Small intestine (tissue), 7 donors: ENCODE measurements at regions not wholly inside any gene's neighbourhood (a gene's known extent, or its start where the extent isn't known, plus 50 kb on each side); places are given as distances from the start of the nearest gene placed in this dataset.

Experiments used
- DNase-seq, 2 donors: peaks; one replicate each; pipeline versions ENCODE4 v3.0.0 to v3.0.0-alpha.2; 2013
- FAIRE-seq: peaks from 2 replicates; lab custom pipeline; 2012; peaks lifted over from hg19 to GRCh38; lab: Jason Lieb, UNC
- H3K27ac ChIP-seq, 3 donors: one replicate each; pipeline ENCODE4 v1.5.1; 2013; ENCODE audit warnings: low read length in 2 of 3, mild to moderate bottlenecking in 2 of 3, control low read depth in 1 of 3, inconsistent platforms in 1 of 3, low read depth in 1 of 3, moderate library complexity in 1 of 3
- H3K27me3 ChIP-seq, 3 donors: one replicate each; pipeline ENCODE4 v1.6.1; 2013; ENCODE audit warnings: low read length in 3 of 3, inconsistent platforms in 1 of 3; ENCODE audit not compliant: control insufficient read depth in 3 of 3, insufficient read depth in 3 of 3
- H3K36me3 ChIP-seq, 3 donors: one replicate each; pipeline ENCODE4 v1.6.1; 2013; ENCODE audit warnings: low read length in 3 of 3, inconsistent platforms in 1 of 3, low read depth in 1 of 3, mild to moderate bottlenecking in 1 of 3, moderate library complexity in 1 of 3; ENCODE audit not compliant: control insufficient read depth in 3 of 3, insufficient read depth in 2 of 3
- H3K4me1 ChIP-seq, 3 donors: one replicate each; pipeline ENCODE4 v1.6.1; 2013; ENCODE audit warnings: low read length in 2 of 3, inconsistent platforms in 1 of 3, low read depth in 1 of 3, mild to moderate bottlenecking in 1 of 3, moderate library complexity in 1 of 3; ENCODE audit not compliant: control insufficient read depth in 3 of 3, insufficient read depth in 2 of 3
- H3K4me3 ChIP-seq, 3 donors: one replicate each; pipeline ENCODE4 v1.5.1; 2013; ENCODE audit warnings: low read length in 3 of 3, control low read depth in 1 of 3, inconsistent platforms in 1 of 3, low read depth in 1 of 3, mild to moderate bottlenecking in 1 of 3, moderate library complexity in 1 of 3
- H3K9me3 ChIP-seq, 2 donors: one replicate each; pipeline ENCODE4 v1.6.1; 2013; ENCODE audit warnings: low read depth in 1 of 2, low read length in 1 of 2; ENCODE audit not compliant: control insufficient read depth in 2 of 2, insufficient read depth in 1 of 2
- WGBS, 3 donors: extraction: QIAGEN DNeasy Blood & Tissue Kit; methylation state at CpG; one replicate each; pipeline ENCODE4 v1.1.7; 2013; 5-methylcytosine and 5-hydroxymethylcytosine counted together
- donor health status: healthy with polysubstance abuse.
- donor health status: control.
- donor health status: control.
- donor health status: Bipolar disorder and iron deficiency.
- donor health status: healthy.

DNA sequence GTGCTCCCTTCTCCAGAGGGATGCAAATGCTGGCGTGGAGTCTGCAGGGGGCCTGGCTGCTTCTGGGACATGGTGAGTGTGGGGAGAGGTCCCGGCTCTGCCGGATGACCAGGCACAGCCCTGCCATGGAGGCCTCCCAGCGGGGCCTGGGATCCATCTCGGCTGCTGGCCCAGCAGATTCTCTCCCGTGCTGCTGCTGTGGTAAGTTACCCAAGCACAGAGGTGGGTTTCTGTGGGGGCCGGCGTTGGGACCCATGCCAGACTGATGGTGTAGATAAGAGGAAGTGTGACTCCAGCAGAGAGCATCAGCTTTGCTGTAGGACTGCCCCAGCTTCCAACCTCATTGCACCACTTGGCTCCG is 147.5 kb upstream of the B3GAT1 start:
- no peaks in the 10 kb centered on the region for H3K36me3 ChIP-seq
- no peak overlapping the region for H3K4me3 ChIP-seq
- DNase-seq (no peak), FAIRE-seq (no peak)
- H3K27ac ChIP-seq, result no peak overlapping the region
- H3K4me1 ChIP-seq, result no peaks in the 10 kb centered on the region
- H3K9me3 ChIP-seq, result no peaks in the 10 kb centered on the region
- 59 to 72% (median 63%) methylated on average over 9 of the region's 9 CpGs for WGBS, 3 donors
- peaks cover 0 to 3% (median 0%) of the 10 kb centered on the region in 3 donors for H3K27me3 ChIP-seq

- DNase-seq, result no peak
- WGBS, 3 donors, result 53 to 76% (median 62%) methylated on average over 16 of the region's 16 CpGs
- Histone ChIP-seq H3K4me1 (no peaks in the 10 kb centered on the region), H3K27me3 (peaks cover 0 to 3% (median 0%) of the 10 kb centered on the region in 3 donors), H3K36me3 (no peaks in the 10 kb centered on the region), H3K9me3 (no peaks in the 10 kb centered on the region), H3K27ac (no peak overlapping the region), H3K4me3 (no peak overlapping the region)
- no peak for FAIRE-seq
These were observed 147.0 kb upstream of the B3GAT1 start for GRCh38 chr11:134558916-134559601.

GRCh38 chr11:134558258-134558835 is 146.3 kb upstream of the B3GAT1 start:
- no peak for FAIRE-seq
- DNase-seq, result no peak
- 85 to 90% (median 85%) methylated on average over 4 of the region's 4 CpGs for WGBS, 3 donors

DNA sequence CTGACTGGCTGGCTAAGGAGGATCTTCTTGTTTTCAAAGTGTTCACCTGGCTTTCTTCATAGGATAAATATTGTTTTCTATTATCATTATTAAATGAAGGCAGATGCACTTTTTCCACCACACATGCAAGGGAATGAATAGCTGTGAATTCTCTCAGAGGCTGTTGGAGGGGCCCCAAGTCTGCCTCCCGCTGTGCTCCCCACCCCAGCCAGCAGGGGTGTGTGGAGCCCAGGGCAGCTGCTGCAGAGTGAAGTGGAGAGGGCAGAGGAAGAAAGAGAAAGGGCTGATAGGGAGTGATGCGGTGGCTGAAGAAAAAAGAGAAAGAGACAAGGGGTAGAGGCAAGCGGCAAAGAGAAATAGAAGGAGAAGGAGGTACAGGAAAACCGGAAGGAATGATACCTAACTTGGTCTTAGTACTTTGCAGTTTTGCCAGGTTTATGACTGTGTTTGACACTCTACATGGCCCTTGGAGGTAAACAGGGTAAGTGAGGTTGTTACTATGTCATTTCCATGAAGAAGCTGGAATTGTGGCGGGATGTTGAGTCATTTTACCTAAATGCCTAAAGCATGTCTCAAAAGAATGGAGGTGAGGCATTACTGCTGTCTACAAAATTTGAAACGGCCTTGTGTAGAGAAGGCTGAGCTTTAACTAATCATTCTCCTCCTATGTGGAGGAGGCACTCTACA is 145.7 kb upstream of the B3GAT1 start:
- Histone ChIP-seq H3K27me3 (peaks cover 0 to 3% (median 0%) of the 10 kb centered on the region in 3 donors), H3K9me3 (no peaks in the 10 kb centered on the region), H3K36me3 (no peaks in the 10 kb centered on the region), H3K4me1 (no peaks in the 10 kb centered on the region), H3K27ac (no peak overlapping the region), H3K4me3 (no peak overlapping the region)
- FAIRE-seq (no peak), DNase-seq (no peak)
- 77 to 80% (median 77%) methylated on average over 6 of the region's 6 CpGs for WGBS, 3 donors

More at GRCh38 chr11:134558258-134558835, 146.3 kb upstream of the B3GAT1 start:
- no peak overlapping the region for H3K27ac ChIP-seq
- peaks cover 0 to 3% (median 0%) of the 10 kb centered on the region in 3 donors for H3K27me3 ChIP-seq
- H3K36me3 ChIP-seq, result no peaks in the 10 kb centered on the region
- H3K4me3 ChIP-seq, result no peak overlapping the region
- no peaks in the 10 kb centered on the region for H3K9me3 ChIP-seq
- H3K4me1 ChIP-seq, result no peaks in the 10 kb centered on the region

- no peak for DNase-seq
- Histone ChIP-seq H3K27me3 (peaks cover 0 to 3% (median 0%) of the 10 kb centered on the region in 3 donors), H3K27ac (no peak overlapping the region), H3K4me1 (no peaks in the 10 kb centered on the region), H3K9me3 (no peaks in the 10 kb centered on the region), H3K36me3 (no peaks in the 10 kb centered on the region), H3K4me3 (no peak overlapping the region)
- WGBS, 3 donors, result 91 to 97% (median 93%) methylated on average over 4 of the region's 4 CpGs
- FAIRE-seq, result no peak
These were observed 144.1 kb upstream of the B3GAT1 start for GRCh38 chr11:134556186-134556585.

- no peak overlapping the region for H3K4me3 ChIP-seq
- WGBS, 3 donors, result 88 to 93% (median 92%) methylated on average over 7 of the region's 7 CpGs
- FAIRE-seq (no peak), DNase-seq (no peak)
- H3K27me3 ChIP-seq, result peaks cover 0 to 3% (median 0%) of the 10 kb centered on the region in 3 donors
- no peaks in the 10 kb centered on the region for H3K4me1 ChIP-seq
- H3K27ac ChIP-seq, result no peak overlapping the region
- no peaks in the 10 kb centered on the region for H3K9me3 ChIP-seq
- H3K36me3 ChIP-seq, result no peaks in the 10 kb centered on the region
These were observed 143.5 kb upstream of the B3GAT1 start for GRCh38 chr11:134555510-134555909.

GRCh38 chr11:134554861-134555260 is 142.8 kb upstream of the B3GAT1 start:
- H3K9me3 ChIP-seq, result no peaks in the 10 kb centered on the region
- H3K4me3 ChIP-seq, result no peak overlapping the region
- DNase-seq (no peak), FAIRE-seq (no peak)
- 75 to 82% (median 79%) methylated on average over 3 of the region's 3 CpGs for WGBS, 3 donors
- H3K27me3 ChIP-seq, result peaks cover 0 to 3% (median 0%) of the 10 kb centered on the region in 3 donors
- no peak overlapping the region for H3K27ac ChIP-seq
- no peaks in the 10 kb centered on the region for H3K36me3 ChIP-seq
- H3K4me1 ChIP-seq, result no peaks in the 10 kb centered on the region

- DNase-seq, result no peak
- H3K9me3 ChIP-seq, result no peaks in the 10 kb centered on the region
- no peaks in the 10 kb centered on the region for H3K4me1 ChIP-seq
- WGBS, 3 donors, result 78 to 79% (median 78%) methylated on average over 6 of the region's 6 CpGs
- no peak overlapping the region for H3K4me3 ChIP-seq
- FAIRE-seq, result no peak
- peaks cover 0 to 3% (median 0%) of the 10 kb centered on the region in 3 donors for H3K27me3 ChIP-seq
- no peaks in the 10 kb centered on the region for H3K36me3 ChIP-seq
- no peak overlapping the region for H3K27ac ChIP-seq
These were observed 142.1 kb upstream of the B3GAT1 start for GRCh38 chr11:134554106-134554505.
